Stimulated activated CD4-positive, alpha-beta T cell treated with anti-CD3 and anti-CD28 coated beads, TNF-alpha, amount 100 ng/mL, for 24 hours (primary cell): ENCODE measurements at regions not wholly inside any gene's neighbourhood (a gene's known extent, or its start where the extent isn't known, plus 50 kb on each side); places are given as distances from the start of the nearest gene placed in this dataset.
A peak's percentile ranks its signal among the peaks of the same experiment; 100 is the strongest.
"Not testable (repeated sequence)": the region's sequence is repeated elsewhere in the genome, so short reads cannot be mapped to it uniquely, and the experiment has no call there.

ENCODE experiments used
- DNase-seq, 3 experiments: peaks; one replicate each; pipeline ENCODE4 v3.0.0-alpha.2; 2020; ENCODE audit warnings: low read depth in 3 of 3

DNA sequence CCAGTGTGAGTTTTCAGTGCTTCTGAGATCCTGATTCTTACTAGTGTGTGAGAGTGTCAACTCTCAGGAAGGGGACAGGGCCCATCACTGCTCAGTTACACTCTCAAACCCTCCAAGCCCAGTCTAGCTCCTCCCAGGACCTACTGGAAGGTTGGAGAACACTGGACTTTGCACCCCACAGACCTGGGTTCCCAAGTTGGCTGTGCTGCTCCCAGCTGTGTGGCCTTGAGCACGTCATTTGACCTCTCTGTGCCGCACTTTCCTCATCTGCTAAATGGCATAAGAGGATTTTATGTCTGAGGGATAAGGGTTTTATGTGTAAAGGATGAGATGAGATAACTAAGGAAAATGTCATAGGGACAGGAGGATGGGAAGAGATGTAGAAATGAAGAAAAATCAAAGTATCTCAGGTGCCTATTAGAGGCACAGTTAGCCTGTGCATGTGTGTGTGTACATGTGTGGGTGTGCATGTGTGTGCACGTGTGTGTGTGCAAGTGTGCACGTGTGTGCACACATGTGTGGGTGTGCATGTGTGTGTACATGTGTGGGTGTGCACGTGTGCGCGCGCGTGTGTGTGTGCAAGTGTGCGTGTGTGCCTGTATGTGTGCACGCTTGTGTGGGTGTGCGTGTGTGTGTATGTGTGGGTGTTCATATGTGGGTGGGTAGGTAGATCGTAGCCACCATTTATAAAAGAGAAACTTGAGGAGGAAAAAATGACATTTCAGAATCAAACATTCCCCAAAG is 108.0 kb upstream of the GRK3 start:
- not testable (repeated sequence) for DNase-seq

- DNase-seq: not testable (repeated sequence)
These were observed 105.8 kb upstream of the GRK3 start for GRCh38 chr22:25458631-25459030.

DNA sequence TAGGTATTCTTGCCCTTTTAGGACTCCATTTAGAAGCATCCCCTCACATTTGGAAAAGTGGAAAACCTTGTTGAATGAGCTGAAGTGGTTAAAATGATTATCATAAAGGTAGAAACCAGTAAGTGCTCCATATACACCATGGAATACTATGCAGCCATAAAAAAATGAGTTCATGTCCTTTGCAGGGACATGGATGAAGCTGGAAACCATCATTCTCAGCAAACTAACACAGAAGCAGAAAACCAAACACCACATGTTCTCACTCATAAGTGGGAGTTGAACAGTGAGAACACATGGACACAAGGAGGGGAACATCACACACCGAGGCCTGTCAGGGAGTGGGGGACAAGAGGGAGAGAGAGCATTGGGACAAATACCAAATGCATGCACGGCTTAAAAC is 103.8 kb upstream of the GRK3 start:
- not testable (repeated sequence) for DNase-seq

DNA sequence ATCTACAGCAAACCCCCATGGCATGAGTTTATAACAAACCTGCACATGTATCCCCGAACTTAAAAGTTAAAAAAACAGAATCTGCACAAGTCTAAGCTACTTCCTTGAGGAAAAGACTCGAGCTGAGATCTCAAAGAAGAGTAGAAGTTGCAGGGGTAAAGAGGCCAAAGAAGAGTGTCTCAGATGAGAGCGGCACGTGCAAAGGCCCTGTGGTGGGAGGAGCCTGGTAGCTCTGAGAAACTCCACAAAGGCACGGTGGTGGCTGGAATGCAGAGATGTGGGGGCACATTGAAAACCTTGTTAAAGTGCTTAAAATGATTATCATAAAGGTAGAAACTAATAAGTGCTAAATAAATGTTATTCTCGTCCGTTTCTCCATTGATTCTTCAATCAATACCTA is 103.2 kb upstream of the GRK3 start:
- DNase-seq: no peak

DNA sequence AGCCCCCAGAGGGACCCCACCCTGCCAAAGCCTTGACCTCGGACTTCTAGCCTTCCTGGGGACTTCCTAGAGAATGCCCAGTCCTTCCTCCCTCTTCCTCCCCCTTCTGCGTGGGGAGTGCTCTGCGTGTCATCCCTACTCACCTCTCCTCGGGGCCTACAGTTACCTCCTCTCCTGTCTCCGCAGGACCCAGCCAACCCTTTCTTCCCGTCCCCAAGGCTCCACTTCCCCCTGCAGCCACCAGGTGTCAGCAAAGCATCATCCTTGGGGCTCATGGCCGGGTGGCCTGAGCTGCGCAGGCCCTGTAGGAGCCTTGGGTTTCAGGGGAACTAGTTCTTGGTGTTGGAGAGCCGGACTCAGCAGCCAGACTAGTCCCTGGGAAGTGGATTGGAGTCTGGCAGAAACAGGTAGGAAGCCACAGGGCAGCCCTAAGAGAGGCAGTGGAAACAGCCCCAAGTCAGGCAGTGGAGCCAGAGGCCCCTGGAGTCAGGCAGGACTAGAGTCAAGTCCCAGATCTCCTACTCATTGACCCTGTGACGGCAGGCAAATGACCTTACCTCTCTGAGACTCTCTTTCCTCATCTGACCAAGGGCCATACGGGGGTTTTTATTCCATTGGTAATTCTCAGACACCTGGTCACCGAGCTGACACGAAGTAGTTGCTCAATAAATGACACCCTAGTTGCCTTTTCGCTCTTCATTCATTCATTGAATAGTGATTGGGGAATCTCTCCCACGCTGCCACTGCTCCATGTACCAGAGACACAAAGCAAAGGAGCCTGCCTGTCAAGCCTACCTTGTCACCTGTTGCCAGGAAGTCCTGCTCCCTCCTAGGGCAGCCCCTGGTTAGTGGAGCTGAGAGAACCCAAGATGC is 101.8 kb upstream of the GRK3 start:
- peak; percentile 54 to 70 (median 63) for DNase-seq

DNA sequence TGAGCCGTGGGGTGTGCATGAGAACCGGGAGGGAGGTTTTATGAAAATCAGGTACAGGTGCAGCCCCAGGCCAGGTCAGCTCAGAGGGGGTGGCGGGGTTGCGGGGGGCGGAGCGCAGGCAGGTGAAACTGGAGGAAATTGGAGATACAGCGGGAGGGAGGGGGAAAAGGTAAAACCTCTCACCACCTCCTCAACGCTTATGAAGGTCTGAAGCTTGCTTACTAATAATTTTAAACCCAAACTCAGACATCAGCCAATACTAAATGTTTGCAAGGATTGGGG is 101.2 kb upstream of the GRK3 start:
- not testable (repeated sequence) for DNase-seq

DNA sequence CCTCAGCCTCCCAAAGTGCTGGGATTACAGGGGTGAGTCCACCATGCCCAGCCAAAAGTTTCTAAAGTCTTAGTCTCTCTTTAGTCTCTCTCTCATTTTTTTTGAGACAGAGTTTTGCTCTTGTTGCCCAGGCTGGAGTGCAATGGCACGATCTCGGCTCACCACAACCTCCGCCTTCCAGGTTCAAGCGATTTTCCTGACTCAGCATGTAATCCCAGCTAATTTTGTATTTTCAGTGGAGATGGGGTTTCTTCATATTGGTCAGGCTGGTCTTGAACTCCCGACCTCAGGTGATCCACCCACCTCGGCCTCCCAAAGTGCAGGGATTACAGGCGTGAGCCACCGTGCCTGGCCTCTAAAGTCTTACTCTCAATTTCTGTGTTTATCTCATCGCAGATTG is 100.1 kb upstream of the GRK3 start:
- DNase-seq: not testable (repeated sequence)

DNA sequence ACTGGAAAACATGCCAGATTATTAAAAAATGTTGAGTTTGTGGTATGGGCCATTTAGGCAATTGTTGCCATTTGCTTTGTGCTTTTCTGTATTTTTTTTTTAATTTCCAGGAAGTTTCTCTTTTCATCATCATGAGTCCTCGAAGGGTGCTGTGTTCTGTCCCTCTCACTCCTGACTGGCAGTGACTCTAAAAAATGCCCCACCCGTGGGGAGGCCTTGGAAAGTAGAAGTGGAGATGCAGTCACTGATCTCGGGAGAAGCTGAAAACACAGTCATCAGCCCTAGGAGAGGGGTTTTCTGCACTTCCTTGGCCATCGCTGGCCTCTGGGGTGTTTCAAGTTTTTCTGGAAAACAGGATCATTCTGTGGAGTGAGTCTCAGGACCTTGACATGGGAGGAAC is 98.5 kb upstream of the GRK3 start:
- no peak for DNase-seq

- no peak for DNase-seq
These were observed 92.1 kb upstream of the GRK3 start for GRCh38 chr22:25472382-25472781.

DNA sequence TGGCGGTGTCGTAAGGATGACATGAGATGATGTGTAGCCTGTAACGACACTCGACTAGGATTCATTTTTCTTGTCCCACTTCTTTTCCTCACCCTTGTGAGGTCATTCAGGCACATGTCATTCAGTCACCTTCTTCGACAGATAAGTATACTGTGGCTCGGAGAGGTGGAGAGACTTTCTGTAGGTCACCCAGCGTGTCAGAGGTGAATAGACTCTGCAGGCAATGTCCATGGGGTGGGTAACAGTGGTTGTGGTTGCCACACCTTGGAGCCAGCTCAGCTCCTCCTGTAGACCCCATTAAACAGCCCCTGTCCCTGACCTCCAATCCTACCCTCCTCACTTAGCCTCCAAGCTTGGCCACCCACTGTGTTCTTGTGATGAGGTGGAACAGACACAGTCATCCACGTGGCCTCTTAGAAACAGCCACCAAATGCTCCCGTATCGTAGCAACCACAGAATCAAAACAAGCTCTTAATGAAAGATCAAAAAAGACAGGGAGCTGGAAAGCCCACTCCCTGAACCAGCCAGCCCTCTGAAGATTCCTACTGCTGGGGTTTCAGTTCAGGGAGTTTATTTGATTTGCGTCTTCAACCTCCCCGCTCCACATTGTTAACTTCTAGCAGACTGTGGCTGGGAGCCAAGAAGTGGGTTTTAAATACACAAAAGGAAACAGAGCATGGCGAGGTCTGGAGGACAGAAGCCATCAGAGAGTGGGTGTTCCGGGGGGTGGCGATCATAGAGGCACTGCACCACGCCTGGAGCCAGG is 89.0 kb upstream of the GRK3 start:
- no peak for DNase-seq

DNA sequence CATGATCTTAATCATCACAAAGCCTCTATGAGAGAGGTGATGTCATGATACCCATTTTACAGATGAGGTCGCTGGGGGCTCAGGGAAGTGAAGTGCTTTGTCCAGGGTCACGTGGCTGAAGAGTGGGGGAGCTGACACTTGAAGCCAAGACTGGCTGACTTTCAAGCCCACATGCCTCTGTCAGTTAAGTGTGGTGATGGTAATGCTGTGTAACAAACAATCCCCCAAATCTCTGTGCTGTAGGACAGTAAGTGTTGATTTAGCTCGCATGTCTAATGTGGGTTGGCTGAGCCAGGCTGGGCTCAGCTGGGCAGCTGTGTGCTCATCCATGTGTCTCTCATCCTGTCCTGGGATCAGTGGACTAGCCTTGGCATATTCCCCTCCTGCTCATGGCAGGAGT is 87.1 kb upstream of the GRK3 start:
- no peak for DNase-seq

- no peak for DNase-seq
These were observed 86.4 kb upstream of the GRK3 start for GRCh38 chr22:25478111-25478510.

- no peak for DNase-seq
These were observed 85.9 kb upstream of the GRK3 start for GRCh38 chr22:25478528-25478927.

- DNase-seq: not testable (repeated sequence)
These were observed 83.6 kb upstream of the GRK3 start for GRCh38 chr22:25480868-25481267.

DNA sequence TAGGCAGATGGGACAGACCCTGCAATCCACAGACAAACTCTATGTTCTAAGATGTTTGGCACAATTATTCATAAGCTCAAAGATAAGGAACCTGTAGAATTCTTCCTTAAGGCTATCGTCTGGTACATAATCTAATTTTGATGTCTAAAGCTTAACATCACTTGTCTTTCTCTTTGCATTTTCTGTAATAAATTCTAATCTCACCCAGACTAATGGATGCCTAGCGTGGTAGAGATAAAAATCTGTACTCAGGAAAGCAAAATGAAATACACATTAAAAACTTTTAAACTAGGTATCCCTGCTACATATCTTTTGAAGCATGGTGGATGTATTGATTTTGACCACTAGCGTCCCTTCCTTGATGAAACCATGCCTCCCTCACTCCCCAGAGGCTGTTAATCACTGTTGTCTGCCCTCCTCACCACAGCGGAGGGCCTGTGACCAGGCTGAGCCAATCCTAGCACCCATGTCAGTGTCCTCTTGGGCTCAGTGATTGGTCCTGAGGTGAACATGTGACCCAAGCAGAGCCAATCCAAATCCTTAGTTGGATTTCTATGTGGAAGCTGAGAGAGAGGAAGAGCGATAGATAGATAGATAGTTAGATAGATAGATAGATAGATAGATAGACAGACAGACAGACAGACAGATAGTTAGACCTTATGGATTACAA is 82.2 kb upstream of the GRK3 start:
- no peak for DNase-seq

GRCh38 chr22:25482868-25483639 is 81.4 kb upstream of the GRK3 start:
- no peak for DNase-seq

DNA sequence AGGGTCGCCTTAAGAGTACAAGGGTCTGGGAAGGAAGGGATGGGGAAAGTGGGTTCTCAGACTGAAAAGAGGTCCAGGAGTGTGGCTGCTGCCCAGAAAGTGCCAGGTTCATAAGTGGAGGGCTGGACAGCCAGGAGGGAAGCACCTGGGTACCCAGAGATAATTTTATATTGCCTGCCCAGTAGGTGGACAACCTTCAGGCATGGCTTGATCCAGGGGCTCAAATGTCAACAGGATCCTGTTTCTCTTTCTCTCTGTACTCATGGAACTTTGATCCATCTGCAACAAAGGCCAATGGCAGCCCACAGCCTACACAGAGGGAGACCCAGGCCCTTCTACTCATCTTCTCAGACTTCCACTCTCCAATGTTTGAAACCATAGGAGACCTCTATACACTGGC is 80.5 kb upstream of the GRK3 start:
- no peak for DNase-seq

GRCh38 chr22:25484521-25485315 is 79.8 kb upstream of the GRK3 start:
- DNase-seq: peak in 1 of 3 experiments; percentile 37

DNA sequence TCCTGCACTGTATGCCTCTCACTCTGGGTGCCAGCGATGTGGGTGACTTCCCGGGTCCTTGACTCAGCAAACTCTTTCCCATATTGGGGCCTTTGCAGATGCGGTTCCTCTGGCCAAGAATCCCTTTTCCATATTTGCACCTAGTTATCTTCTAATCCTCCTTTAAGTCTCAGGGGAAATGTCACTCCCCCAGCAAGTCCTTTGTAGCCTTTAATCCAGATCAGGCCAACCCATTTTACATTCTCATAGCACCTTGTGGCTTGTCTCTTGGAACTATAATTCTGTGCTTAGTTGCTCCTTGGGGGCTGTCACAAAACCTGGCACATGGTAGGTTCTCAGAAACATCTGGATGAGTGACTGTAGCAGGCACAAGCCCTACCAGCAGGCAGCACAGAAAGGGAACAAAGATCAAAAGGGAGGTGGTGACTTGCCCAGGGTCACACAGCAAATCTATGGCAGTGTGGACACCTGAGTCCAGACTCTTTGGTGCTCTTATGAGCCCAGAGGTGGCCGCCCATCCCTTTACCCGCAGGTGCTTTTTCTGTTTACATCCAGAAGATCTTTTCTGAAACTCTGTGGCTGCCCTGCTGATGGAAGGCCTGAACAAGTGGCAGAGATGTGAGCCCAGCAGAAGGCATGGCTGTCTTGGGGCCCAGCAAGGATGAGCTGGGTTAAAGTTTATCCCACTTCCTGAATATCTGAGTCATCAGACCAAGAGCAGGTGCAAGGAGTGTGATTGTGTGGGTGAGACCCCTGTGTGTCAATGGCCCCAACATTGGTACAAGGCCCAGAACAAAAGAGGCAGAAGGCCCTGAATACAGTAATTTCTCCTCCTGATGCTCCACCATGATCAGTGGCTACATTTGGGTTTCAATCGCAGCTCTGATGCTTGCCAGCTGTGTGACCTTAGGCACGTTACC is 78.6 kb upstream of the GRK3 start:
- DNase-seq: peak in 1 of 3 experiments; percentile 11
